Inflammatory macrophage treated with lipopolysaccharide for 4 hours (primary cell): ENCODE measurements at regions not wholly inside any gene's neighbourhood (a gene's known extent, or its start where the extent isn't known, plus 50 kb on each side); places are given as distances from the start of the nearest gene placed in this dataset.
"Not testable (repeated sequence)": the region's sequence is repeated elsewhere in the genome, so short reads cannot be mapped to it uniquely, and the experiment has no call there.

ENCODE experiments used
- DNase-seq: peaks from one replicate; pipeline ENCODE4 v3.0.0-alpha.2; 2020

GRCh38 chr1:185463011-185463410, 146.0 kb upstream of the IVNS1ABP start:
- DNase-seq = no peak

- not testable (repeated sequence) for DNase-seq
These were observed 143.7 kb upstream of the IVNS1ABP start for GRCh38 chr1:185460723-185461122.

- DNase-seq = no peak
These were observed 142.1 kb upstream of the IVNS1ABP start for GRCh38 chr1:185459141-185459540.

GRCh38 chr1:185458670-185459069, 141.6 kb upstream of the IVNS1ABP start:
- DNase-seq = no peak

- DNase-seq = no peak
These were observed 136.6 kb upstream of the IVNS1ABP start for GRCh38 chr1:185453496-185454192.

GRCh38 chr1:185450917-185451316, 133.9 kb upstream of the IVNS1ABP start:
- no peak for DNase-seq

- no peak for DNase-seq
These were observed 133.2 kb upstream of the IVNS1ABP start for GRCh38 chr1:185450060-185450788.

GRCh38 chr1:185449378-185450059, 132.5 kb upstream of the IVNS1ABP start:
- no peak for DNase-seq

GRCh38 chr1:185448591-185449186, 131.6 kb upstream of the IVNS1ABP start:
- DNase-seq = no peak

GRCh38 chr1:185446131-185446530, 129.1 kb upstream of the IVNS1ABP start:
- DNase-seq = no peak

- peak; percentile 25 for DNase-seq
These were observed 128.6 kb upstream of the IVNS1ABP start for GRCh38 chr1:185445594-185445993.

GRCh38 chr1:185444676-185445075, 127.6 kb upstream of the IVNS1ABP start:
- no peak for DNase-seq

GRCh38 chr1:185442050-185442449, 125.0 kb upstream of the IVNS1ABP start:
- DNase-seq = no peak

- DNase-seq = no peak
These were observed 124.6 kb upstream of the IVNS1ABP start for GRCh38 chr1:185441605-185442004.

- DNase-seq = no peak
These were observed 123.8 kb upstream of the IVNS1ABP start for GRCh38 chr1:185440877-185441276.

- peak; percentile 98 for DNase-seq
These were observed 122.8 kb upstream of the IVNS1ABP start for GRCh38 chr1:185439727-185440415.

- DNase-seq = peak; percentile 63
These were observed 121.9 kb upstream of the IVNS1ABP start for GRCh38 chr1:185438936-185439335.

GRCh38 chr1:185435696-185436379, 118.8 kb upstream of the IVNS1ABP start:
- DNase-seq = no peak

GRCh38 chr1:185434721-185435120, 117.7 kb upstream of the IVNS1ABP start:
- no peak for DNase-seq

GRCh38 chr1:185433667-185434066, 116.6 kb upstream of the IVNS1ABP start:
- DNase-seq = peak; percentile 56

- DNase-seq = peak; percentile 35
These were observed 115.9 kb upstream of the IVNS1ABP start for GRCh38 chr1:185432948-185433347.

GRCh38 chr1:185431612-185432011, 114.6 kb upstream of the IVNS1ABP start:
- no peak for DNase-seq
